ENCODE measurements at regions not wholly inside any gene's neighbourhood (a gene's known extent, or its start where the extent isn't known, plus 50 kb on each side); places are given as distances from the start of the nearest gene placed in this dataset.

GRCh38 chrX:9369802-9370291 lies 95.0 kb upstream of the TBL1X start:
- no peaks in the 10 kb centered on the region for H3K27me3 ChIP-seq (ENCODE audit: insufficient read depth, poor library complexity, severe bottlenecking)
- no peak for DNase-seq (ENCODE audit: low read depth in 1 of 2, low spot score in 1 of 2)
- TF ChIP-seq SPI1 (IDR thresholded peaks at IDR 0.05; ENCODE audit: borderline replicate concordance, low read depth) (no peak), GABPA (IDR thresholded peaks at IDR 0.05; ENCODE audit: low read depth) (no peak), POLR2AphosphoS5 (IDR thresholded peaks at IDR 0.05; ENCODE audit: low read depth) (no peak), CTCF (IDR thresholded peaks at IDR 0.05; ENCODE audit: insufficient read depth, low read length) (no peak), REST (IDR thresholded peaks at IDR 0.05; ENCODE audit: insufficient replicate concordance, low read depth) (no peak)

GRCh38 chrX:9370893-9371292 lies 94.0 kb upstream of the TBL1X start:
- DNase-seq (ENCODE audit: low read depth in 1 of 2, low spot score in 1 of 2): no peak
- TF ChIP-seq POLR2AphosphoS5 (IDR thresholded peaks at IDR 0.05; ENCODE audit: low read depth) (no peak), SPI1 (IDR thresholded peaks at IDR 0.05; ENCODE audit: borderline replicate concordance, low read depth) (no peak), CTCF (IDR thresholded peaks at IDR 0.05; ENCODE audit: insufficient read depth, low read length) (no peak), GABPA (IDR thresholded peaks at IDR 0.05; ENCODE audit: low read depth) (no peak), REST (IDR thresholded peaks at IDR 0.05; ENCODE audit: insufficient replicate concordance, low read depth) (no peak)
- Histone ChIP-seq H3K27me3 (ENCODE audit: insufficient read depth, poor library complexity, severe bottlenecking) (no peaks in the 10 kb centered on the region), H3K4me3 (replicated peaks; ENCODE audit: insufficient read depth, low read length) (no peak overlapping the region), H3K27ac (replicated peaks) (no peak overlapping the region)

More at GRCh38 chrX:9369802-9370291, 95.0 kb upstream of the TBL1X start:
- Histone ChIP-seq H3K27ac (replicated peaks) (no peak overlapping the region), H3K4me3 (replicated peaks; ENCODE audit: insufficient read depth, low read length) (no peak overlapping the region)

- no peak overlapping the region for H3K27ac ChIP-seq (replicated peaks)
- H3K4me3 ChIP-seq (replicated peaks; ENCODE audit: insufficient read depth, low read length): no peak overlapping the region
- no peaks in the 10 kb centered on the region for H3K27me3 ChIP-seq (ENCODE audit: insufficient read depth, poor library complexity, severe bottlenecking)
- TF ChIP-seq POLR2AphosphoS5 (IDR thresholded peaks at IDR 0.05; ENCODE audit: low read depth) (no peak), REST (IDR thresholded peaks at IDR 0.05; ENCODE audit: insufficient replicate concordance, low read depth) (no peak), GABPA (IDR thresholded peaks at IDR 0.05; ENCODE audit: low read depth) (no peak), CTCF (IDR thresholded peaks at IDR 0.05; ENCODE audit: insufficient read depth, low read length) (no peak), SPI1 (IDR thresholded peaks at IDR 0.05; ENCODE audit: borderline replicate concordance, low read depth) (no peak)
- DNase-seq (ENCODE audit: low read depth in 1 of 2, low spot score in 1 of 2): no peak
Measured at GRCh38 chrX:9372866-9373265, 92.0 kb upstream of the TBL1X start.
